ENCODE measurements at regions not wholly inside any gene's neighbourhood (a gene's known extent, or its start where the extent isn't known, plus 50 kb on each side); places are given as distances from the start of the nearest gene placed in this dataset.

GRCh38 chr10:123451618-123452245 is 214.4 kb upstream of the GPR26 start (continued):
- no peak for TF ChIP-seq ZNF720 (CRISPR knock-in tag; IDR thresholded peaks at IDR 0.05)
- TF ChIP-seq ELF3 (CRISPR knock-in tag; IDR thresholded peaks at IDR 0.05), result no peak
- no peak for TF ChIP-seq ZNF337 (CRISPR knock-in tag; IDR thresholded peaks at IDR 0.05; ENCODE audit: borderline replicate concordance, low read depth)
- TF ChIP-seq PPARG (CRISPR knock-in tag; conservative IDR thresholded peaks at IDR 0.05), result no peak
- no peak for TF ChIP-seq HNF1B (CRISPR knock-in tag; IDR thresholded peaks at IDR 0.05)
- no peak for TF ChIP-seq ZNF441 (CRISPR knock-in tag; IDR thresholded peaks at IDR 0.05; ENCODE audit: borderline replicate concordance)
- TF ChIP-seq ZNF546 (CRISPR knock-in tag; conservative IDR thresholded peaks at IDR 0.05), result no peak
- no peak for TF ChIP-seq HMG20B (CRISPR knock-in tag; conservative IDR thresholded peaks at IDR 0.05)
- TF ChIP-seq NR2F6 (IDR thresholded peaks at IDR 0.05), result no peak
- peak; percentile 12; the same call in 1 of the 2 replicates for TF ChIP-seq NR2F6 (CRISPR knock-in tag; IDR thresholded peaks at IDR 0.05)
- no peak for TF ChIP-seq GATAD1 (CRISPR knock-in tag; IDR thresholded peaks at IDR 0.05)
- no peak for TF ChIP-seq FOXC1 (CRISPR knock-in tag; IDR thresholded peaks at IDR 0.05; ENCODE audit: borderline replicate concordance)
- peak; percentile 35; the same call in 1 of the 2 replicates for TF ChIP-seq FOXA3 (CRISPR knock-in tag; IDR thresholded peaks at IDR 0.05)
- TF ChIP-seq, protein P1, sequence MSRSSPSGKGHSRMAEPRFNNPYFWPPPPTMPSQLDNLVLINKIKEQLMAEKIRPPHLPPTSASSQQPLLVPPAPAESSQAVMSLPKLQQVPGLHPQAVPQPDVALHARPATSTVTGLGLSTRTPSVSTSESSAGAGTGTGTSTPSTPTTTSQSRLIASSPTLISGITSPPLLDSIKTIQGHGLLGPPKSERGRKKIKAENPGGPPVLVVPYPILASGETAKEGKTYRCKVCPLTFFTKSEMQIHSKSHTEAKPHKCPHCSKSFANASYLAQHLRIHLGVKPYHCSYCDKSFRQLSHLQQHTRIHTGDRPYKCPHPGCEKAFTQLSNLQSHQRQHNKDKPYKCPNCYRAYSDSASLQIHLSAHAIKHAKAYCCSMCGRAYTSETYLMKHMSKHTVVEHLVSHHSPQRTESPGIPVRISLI (CRISPR knock-in tag; IDR thresholded peaks at IDR 0.05; ENCODE audit: borderline replicate concordance), result no peak
- TF ChIP-seq ZNF790 (CRISPR knock-in tag; IDR thresholded peaks at IDR 0.05; ENCODE audit: borderline replicate concordance), result no peak
- TF ChIP-seq POLR2AphosphoS2 (IDR thresholded peaks at IDR 0.05; ENCODE audit: low read depth, low read length), result no peak
- TF ChIP-seq ZIK1 (CRISPR knock-in tag; IDR thresholded peaks at IDR 0.05; ENCODE audit: borderline replicate concordance, low read depth), result no peak
- TF ChIP-seq, protein P2, sequence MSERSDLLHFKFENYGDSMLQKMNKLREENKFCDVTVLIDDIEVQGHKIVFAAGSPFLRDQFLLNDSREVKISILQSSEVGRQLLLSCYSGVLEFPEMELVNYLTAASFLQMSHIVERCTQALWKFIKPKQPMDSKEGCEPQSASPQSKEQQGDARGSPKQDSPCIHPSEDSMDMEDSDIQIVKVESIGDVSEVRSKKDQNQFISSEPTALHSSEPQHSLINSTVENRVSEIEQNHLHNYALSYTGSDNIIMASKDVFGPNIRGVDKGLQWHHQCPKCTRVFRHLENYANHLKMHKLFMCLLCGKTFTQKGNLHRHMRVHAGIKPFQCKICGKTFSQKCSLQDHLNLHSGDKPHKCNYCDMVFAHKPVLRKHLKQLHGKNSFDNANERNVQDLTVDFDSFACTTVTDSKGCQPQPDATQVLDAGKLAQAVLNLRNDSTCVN (CRISPR knock-in tag; IDR thresholded peaks at IDR 0.05; ENCODE audit: borderline replicate concordance), result no peak
- no peak for TF ChIP-seq ZNF501 (CRISPR knock-in tag; IDR thresholded peaks at IDR 0.05)
- TF ChIP-seq MLX (CRISPR knock-in tag; IDR thresholded peaks at IDR 0.05), result peak; percentile 75; the same call in 1 of the 2 replicates
- no peak for TF ChIP-seq ZNF747 (CRISPR knock-in tag; IDR thresholded peaks at IDR 0.05; ENCODE audit: borderline replicate concordance)
- no peak for TF ChIP-seq ZNF101 (CRISPR knock-in tag; IDR thresholded peaks at IDR 0.05; ENCODE audit: borderline replicate concordance, low read depth)
- no peak for TF ChIP-seq ZNF335 (CRISPR knock-in tag; IDR thresholded peaks at IDR 0.05)
- TF ChIP-seq, protein P3, sequence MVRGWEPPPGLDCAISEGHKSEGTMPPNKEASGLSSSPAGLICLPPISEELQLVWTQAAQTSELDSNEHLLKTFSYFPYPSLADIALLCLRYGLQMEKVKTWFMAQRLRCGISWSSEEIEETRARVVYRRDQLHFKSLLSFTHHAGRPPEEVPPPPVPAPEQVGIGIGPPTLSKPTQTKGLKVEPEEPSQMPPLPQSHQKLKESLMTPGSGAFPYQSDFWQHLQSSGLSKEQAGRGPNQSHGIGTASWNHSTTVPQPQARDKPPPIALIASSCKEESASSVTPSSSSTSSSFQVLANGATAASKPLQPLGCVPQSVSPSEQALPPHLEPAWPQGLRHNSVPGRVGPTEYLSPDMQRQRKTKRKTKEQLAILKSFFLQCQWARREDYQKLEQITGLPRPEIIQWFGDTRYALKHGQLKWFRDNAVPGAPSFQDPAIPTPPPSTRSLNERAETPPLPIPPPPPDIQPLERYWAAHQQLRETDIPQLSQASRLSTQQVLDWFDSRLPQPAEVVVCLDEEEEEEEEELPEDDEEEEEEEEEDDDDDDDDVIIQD (CRISPR knock-in tag; IDR thresholded peaks at IDR 0.05; ENCODE audit: low read depth), result no peak
- TF ChIP-seq KLF15 (CRISPR knock-in tag; IDR thresholded peaks at IDR 0.05; ENCODE audit: borderline replicate concordance), result no peak
- no peak for TF ChIP-seq ASH2L (IDR thresholded peaks at IDR 0.05; ENCODE audit: insufficient read length, low read depth, low read length)
- TF ChIP-seq CHD2 (IDR thresholded peaks at IDR 0.05; ENCODE audit: low read depth, low read length), result no peak

Measured in HepG2 (cell line).